ENCODE measurements at regions not wholly inside any gene's neighbourhood (a gene's known extent, or its start where the extent isn't known, plus 50 kb on each side); places are given as distances from the start of the nearest gene placed in this dataset.
"Not testable (repeated sequence)": the region's sequence is repeated elsewhere in the genome, so short reads cannot be mapped to it uniquely, and the experiment has no call there.

GRCh38 chr14:55794655-55795595 is 214.9 kb downstream of the KTN1 start:
- Histone ChIP-seq H3K27me3 (ENCODE audit: control insufficient read depth in 4 of 4, insufficient read depth in 4 of 4, low read length in 3 of 4) (no peaks in the 10 kb centered on the region), H3K9ac (ENCODE audit: low read depth in 1 of 2, low read length in 2 of 2) (no peak overlapping the region), H3K4me1 (ENCODE audit: control insufficient read depth in 4 of 4, insufficient read depth in 4 of 4, low read length in 3 of 4) (no peaks in the 10 kb centered on the region), H3K27ac (ENCODE audit: low read depth in 1 of 2, low read length in 2 of 2) (no peak overlapping the region), H3K9me3 (ENCODE audit: control insufficient read depth in 4 of 4, low read length in 3 of 4) (no peaks in the 10 kb centered on the region), H3K36me3 (ENCODE audit: control insufficient read depth in 4 of 4, insufficient read depth in 3 of 4, low read depth in 1 of 4, low read length in 3 of 4) (no peaks in the 10 kb centered on the region), H3K4me3 (ENCODE audit: low read depth in 1 of 3, low read length in 3 of 3) (no peak overlapping the region)
- TF ChIP-seq ATF3 (IDR thresholded peaks at IDR 0.05) (no peak), JUND (IDR thresholded peaks at IDR 0.05) (no peak), HNF4A (conservative IDR thresholded peaks at IDR 0.05) (no peak), ZBTB33 (IDR thresholded peaks at IDR 0.05) (no peak), EGR1 (IDR thresholded peaks at IDR 0.05; ENCODE audit: low read depth in 2 of 2) (no peak), FOXA2 (IDR thresholded peaks at IDR 0.05) (no peak), CTCF (IDR thresholded peaks at IDR 0.05; ENCODE audit: low read depth, low read length, missing input control) (no peak), YY1 (IDR thresholded peaks at IDR 0.05) (no peak), NR2F2 (IDR thresholded peaks at IDR 0.05) (no peak), MAX (IDR thresholded peaks at IDR 0.05) (no peak), RXRA (IDR thresholded peaks at IDR 0.05) (no peak), GABPA (IDR thresholded peaks at IDR 0.05 in 1 of 2, conservative IDR thresholded peaks at IDR 0.05 in 1 of 2) (no peak), HNF4G (IDR thresholded peaks at IDR 0.05) (no peak), RAD21 (IDR thresholded peaks at IDR 0.05) (no peak)
- DNase-seq (ENCODE audit: low spot score) = no peak
- WGBS = 82% methylated on average over 6 of the region's 6 CpGs

GRCh38 chr14:55796513-55796912 is 216.5 kb downstream of the KTN1 start:
- not testable (repeated sequence) for H3K9ac ChIP-seq (ENCODE audit: low read depth in 1 of 2, low read length in 2 of 2); DNase-seq (ENCODE audit: low spot score); H3K9me3 ChIP-seq (ENCODE audit: control insufficient read depth in 4 of 4, low read length in 3 of 4); H3K4me1 ChIP-seq (ENCODE audit: control insufficient read depth in 4 of 4, insufficient read depth in 4 of 4, low read length in 3 of 4); H3K27ac ChIP-seq (ENCODE audit: low read depth in 1 of 2, low read length in 2 of 2); H3K4me3 ChIP-seq (ENCODE audit: low read depth in 1 of 3, low read length in 3 of 3); H3K36me3 ChIP-seq (ENCODE audit: control insufficient read depth in 4 of 4, insufficient read depth in 3 of 4, low read depth in 1 of 4, low read length in 3 of 4); H3K27me3 ChIP-seq (ENCODE audit: control insufficient read depth in 4 of 4, insufficient read depth in 4 of 4, low read length in 3 of 4)
- WGBS = 89% methylated on average over 3 of the region's 3 CpGs

Measured in liver (tissue), 8 donors.